Neutrophil (primary cell): ENCODE measurements at regions not wholly inside any gene's neighbourhood (a gene's known extent, or its start where the extent isn't known, plus 50 kb on each side); places are given as distances from the start of the nearest gene placed in this dataset.

Experiments used
- H3K27ac ChIP-seq: fragments of 200-600 bp; sonication (generic); 2 replicates; pipeline ENCODE4 v1.5.1; 2016; ENCODE audit warnings: mild to moderate bottlenecking, moderate library complexity
- H3K27me3 ChIP-seq: fragments of 200-600 bp; sonication (generic); 2 replicates; pipeline ENCODE4 v1.6.0; 2016; ENCODE audit warnings: mild to moderate bottlenecking
- H3K36me3 ChIP-seq: fragments of 200-600 bp; sonication (generic); 2 replicates; pipeline ENCODE4 v1.5.1; 2017
- H3K4me1 ChIP-seq, 2 experiments: fragments of 200-600 bp in 1 of 2; sonication (generic) in 1 of 2; 1 replicate in 1 of 2; 2 replicates in 1 of 2; pipeline versions ENCODE4 v1.5.1 to v1.6.1; 2013 to 2016; ENCODE audit warnings: low read depth in 1 of 2, low read length in 1 of 2, mild to moderate bottlenecking in 1 of 2, moderate library complexity in 1 of 2; ENCODE audit not compliant: control insufficient read depth in 1 of 2, insufficient read depth in 1 of 2
- H3K4me3 ChIP-seq, 2 experiments: fragments of 200-600 bp in 1 of 2; sonication (generic) in 1 of 2; 1 replicate in 1 of 2; 2 replicates in 1 of 2; pipeline ENCODE4 v1.5.1; 2013 to 2016; ENCODE audit warnings: low read depth in 1 of 2, low read length in 1 of 2, mild to moderate bottlenecking in 1 of 2, moderate library complexity in 1 of 2
- H3K9me3 ChIP-seq: fragments of 200-600 bp; sonication (generic); 2 replicates; pipeline ENCODE4 v1.5.1; 2016
- TF ChIP-seq, protein P1 (sequence below): fragments of 200-600 bp; sonication (generic); IDR thresholded peaks from 2 replicates; pipeline ENCODE4 v1.5.1; 2016; ENCODE audit warnings: antibody characterized with exemption

DNA sequence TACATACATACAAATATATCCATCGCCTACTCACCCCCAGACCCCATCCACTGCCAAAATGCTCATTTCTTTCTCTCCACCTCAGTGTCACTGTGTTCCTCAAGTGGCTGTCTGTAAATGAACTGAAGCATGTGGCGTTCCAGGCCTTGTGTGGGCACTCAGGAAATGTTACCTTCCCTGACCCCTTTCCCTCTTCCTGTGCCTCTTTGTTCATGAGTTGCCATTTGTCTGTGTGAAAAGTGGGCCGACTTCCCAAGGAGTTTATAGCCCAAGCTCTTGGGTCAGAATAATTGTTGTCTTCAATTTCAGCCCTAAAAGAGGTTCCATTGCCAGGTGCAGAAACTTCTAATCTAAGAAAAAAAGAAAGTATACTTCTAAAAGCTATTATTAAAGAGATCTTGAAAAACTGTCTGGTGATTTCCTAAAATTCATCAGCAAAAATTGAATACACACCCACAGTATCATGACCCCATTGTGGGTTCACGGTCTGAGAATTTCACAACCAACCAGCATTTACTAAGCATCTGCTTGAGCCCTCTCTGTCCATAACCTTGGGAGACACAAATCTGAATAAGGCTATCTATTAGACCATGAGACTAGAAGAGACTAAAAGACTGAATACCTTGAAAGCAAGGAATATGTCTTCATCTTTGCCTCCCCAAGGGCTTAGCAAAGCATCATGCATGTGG, 201.4 kb upstream of the EEA1 start:
- H3K4me1 ChIP-seq, result peaks cover 78 to 85% of the 10 kb centered on the region in 2 experiments
- TF ChIP-seq, protein P1, sequence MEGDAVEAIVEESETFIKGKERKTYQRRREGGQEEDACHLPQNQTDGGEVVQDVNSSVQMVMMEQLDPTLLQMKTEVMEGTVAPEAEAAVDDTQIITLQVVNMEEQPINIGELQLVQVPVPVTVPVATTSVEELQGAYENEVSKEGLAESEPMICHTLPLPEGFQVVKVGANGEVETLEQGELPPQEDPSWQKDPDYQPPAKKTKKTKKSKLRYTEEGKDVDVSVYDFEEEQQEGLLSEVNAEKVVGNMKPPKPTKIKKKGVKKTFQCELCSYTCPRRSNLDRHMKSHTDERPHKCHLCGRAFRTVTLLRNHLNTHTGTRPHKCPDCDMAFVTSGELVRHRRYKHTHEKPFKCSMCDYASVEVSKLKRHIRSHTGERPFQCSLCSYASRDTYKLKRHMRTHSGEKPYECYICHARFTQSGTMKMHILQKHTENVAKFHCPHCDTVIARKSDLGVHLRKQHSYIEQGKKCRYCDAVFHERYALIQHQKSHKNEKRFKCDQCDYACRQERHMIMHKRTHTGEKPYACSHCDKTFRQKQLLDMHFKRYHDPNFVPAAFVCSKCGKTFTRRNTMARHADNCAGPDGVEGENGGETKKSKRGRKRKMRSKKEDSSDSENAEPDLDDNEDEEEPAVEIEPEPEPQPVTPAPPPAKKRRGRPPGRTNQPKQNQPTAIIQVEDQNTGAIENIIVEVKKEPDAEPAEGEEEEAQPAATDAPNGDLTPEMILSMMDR, result no peak
- H3K27ac ChIP-seq, result peak overlapping the region; percentile 66

DNA sequence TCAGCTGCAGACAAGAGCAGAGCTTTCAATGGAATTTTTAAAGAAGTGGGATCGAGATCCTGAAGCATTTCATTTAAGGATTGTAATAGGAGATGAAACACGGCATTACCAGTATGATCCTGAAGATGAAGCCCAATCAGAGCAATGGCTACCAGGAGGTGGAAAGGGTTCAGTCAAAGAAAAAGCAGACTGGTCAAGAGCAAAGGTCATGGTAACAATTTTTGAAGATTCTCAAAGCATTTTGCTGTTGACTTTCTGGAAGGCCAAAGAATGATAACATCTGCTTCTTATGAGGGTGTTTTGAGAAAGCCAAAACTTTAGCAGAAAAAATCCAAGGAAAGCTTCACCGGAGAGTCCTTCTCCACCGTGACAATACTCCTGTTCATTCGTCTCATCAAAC, 204.3 kb upstream of the EEA1 start:
- no peaks in the 10 kb centered on the region for H3K9me3 ChIP-seq
- H3K27me3 ChIP-seq, result no peaks in the 10 kb centered on the region
- TF ChIP-seq, protein P1, result no peak

More for the DNA sequence above, 201.4 kb upstream of the EEA1 start:
- Histone ChIP-seq H3K27me3 (no peaks in the 10 kb centered on the region), H3K36me3 (no peaks in the 10 kb centered on the region), H3K4me3 (no peak overlapping the region), H3K9me3 (no peaks in the 10 kb centered on the region)

DNA sequence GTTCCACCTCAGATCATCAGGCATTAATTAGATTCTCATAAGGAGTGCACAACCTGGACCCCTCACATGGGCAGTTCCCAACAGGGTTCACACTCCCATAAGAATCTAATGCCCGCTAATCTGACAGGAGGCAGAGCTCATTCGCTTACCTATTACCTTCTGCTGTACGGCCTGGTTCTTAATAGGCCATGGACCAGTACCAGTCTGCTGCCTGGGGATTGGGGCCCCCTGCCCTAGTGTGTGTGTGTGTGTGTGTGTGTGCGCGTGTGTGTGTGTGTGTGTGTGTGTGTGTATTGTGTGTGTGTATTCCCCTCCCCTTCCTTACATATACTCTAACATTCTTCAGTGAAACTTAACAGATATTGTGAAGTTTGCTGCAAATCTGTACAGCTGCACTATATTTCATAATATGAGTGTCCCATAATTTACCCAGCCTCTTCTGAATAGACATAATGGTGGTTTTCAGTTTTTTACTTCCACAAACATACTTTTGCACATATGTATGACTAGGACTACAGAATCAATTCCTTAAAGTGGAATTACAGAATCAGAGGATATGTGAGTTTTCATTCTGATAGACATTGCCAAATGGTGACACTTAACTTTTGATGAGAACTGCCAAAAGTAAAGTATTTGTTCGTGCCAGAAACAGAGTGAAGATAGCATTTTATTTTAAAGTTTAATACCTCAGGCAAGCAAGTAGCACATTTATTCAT, 205.2 kb upstream of the EEA1 start:
- peak overlapping the region; percentile 48 to 55 for H3K4me3 ChIP-seq
- TF ChIP-seq, protein P1, result no peak
- no peaks in the 10 kb centered on the region for H3K27me3 ChIP-seq
- H3K9me3 ChIP-seq, result no peaks in the 10 kb centered on the region
- H3K4me1 ChIP-seq, result peaks cover 86 to 93% of the 10 kb centered on the region in 2 experiments
- peak overlapping the region; percentile 91 for H3K27ac ChIP-seq
- H3K36me3 ChIP-seq, result no peaks in the 10 kb centered on the region

More for the DNA sequence above, 204.3 kb upstream of the EEA1 start:
- Histone ChIP-seq H3K36me3 (no peaks in the 10 kb centered on the region), H3K27ac (peak overlapping the region; percentile 91), H3K4me1 (peaks cover 86 to 93% of the 10 kb centered on the region in 2 experiments), H3K4me3 (no peak overlapping the region)

DNA sequence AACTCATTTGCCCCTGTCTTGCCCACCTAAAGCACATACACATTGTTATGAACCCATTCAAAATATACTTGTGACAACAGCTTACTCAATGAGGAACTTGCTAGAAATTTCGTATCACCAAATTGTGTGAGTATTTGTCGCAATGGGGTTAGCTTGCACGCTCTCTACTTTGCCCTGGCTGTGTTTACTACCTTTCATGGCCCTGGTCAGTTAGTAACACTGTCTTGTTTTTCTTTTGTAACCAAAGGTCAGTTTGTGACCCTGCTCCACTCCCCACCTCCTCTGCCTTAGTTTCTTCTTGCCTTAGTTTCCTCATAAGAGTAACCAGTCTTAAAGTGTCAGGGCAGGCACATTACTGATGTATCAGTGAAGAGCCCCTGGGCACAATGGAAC, 205.8 kb upstream of the EEA1 start:
- TF ChIP-seq, protein P1, result no peak
- Histone ChIP-seq H3K27ac (peak overlapping the region; percentile 91), H3K36me3 (no peaks in the 10 kb centered on the region), H3K27me3 (no peaks in the 10 kb centered on the region), H3K4me1 (peaks cover 86 to 93% of the 10 kb centered on the region in 2 experiments), H3K4me3 (peak overlapping the region; percentile 48 to 55), H3K9me3 (no peaks in the 10 kb centered on the region)

DNA sequence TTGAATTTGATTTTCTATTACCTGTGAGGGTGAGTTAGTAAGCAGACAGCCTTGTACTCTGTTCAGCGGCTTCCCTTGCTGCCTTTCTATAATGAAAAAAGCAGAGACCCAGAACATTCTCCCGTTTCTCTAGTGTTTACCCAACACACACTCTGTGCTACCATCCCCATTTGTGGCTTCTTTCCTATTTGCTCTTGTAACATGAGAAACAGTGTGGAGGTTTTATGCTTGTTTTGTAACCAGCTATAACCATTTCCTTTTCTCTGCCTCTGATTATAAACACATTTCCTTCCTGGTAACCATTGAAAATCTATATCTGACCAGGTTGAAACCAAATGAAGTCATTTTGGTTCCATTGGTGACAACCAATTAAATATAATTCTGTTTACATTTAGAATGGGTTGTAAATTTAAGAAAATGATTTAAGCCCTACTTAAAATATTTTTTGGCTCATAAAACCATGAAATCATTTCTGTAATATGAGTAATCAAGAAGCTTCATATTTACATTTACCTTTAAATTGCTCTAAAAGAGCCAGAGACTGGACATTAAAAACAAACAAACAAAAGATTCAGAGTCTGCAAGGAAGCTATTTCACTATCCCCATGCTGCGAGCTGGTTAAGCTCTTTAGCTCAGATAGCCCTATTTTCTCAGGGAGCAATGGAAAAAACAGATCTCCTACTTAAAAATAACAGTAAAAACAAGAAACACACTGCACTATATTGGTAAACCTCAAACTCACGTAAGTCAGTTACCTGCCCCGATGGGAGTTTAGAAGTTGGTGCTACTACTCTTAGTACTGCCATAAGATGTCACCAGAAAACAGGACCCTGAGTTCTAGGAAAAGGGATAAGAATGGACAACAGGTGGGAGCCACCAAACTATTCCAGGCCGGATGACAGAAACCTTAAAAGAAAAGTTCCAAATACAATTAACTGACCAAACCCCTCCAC, 206.5 kb upstream of the EEA1 start:
- Histone ChIP-seq H3K4me3 (peak overlapping the region; percentile 48 to 55), H3K36me3 (no peaks in the 10 kb centered on the region), H3K27me3 (no peaks in the 10 kb centered on the region), H3K27ac (peak overlapping the region; percentile 91), H3K4me1 (peaks cover 82 to 90% of the 10 kb centered on the region in 2 experiments), H3K9me3 (no peaks in the 10 kb centered on the region)
- TF ChIP-seq, protein P1, result no peak
